NCI-H1930 (cell line): ENCODE measurements at regions not wholly inside any gene's neighbourhood (a gene's known extent, or its start where the extent isn't known, plus 50 kb on each side); places are given as distances from the start of the nearest gene placed in this dataset.
A peak's percentile ranks its signal among the peaks of the same experiment; 100 is the strongest.
"Not testable (repeated sequence)": the region's sequence is repeated elsewhere in the genome, so short reads cannot be mapped to it uniquely, and the experiment has no call there.

Experiments used
- DNase-seq, 2 experiments: peaks; one replicate each; lab custom pipeline; 2025; lab: John Stamatoyannopoulos, UW

DNA sequence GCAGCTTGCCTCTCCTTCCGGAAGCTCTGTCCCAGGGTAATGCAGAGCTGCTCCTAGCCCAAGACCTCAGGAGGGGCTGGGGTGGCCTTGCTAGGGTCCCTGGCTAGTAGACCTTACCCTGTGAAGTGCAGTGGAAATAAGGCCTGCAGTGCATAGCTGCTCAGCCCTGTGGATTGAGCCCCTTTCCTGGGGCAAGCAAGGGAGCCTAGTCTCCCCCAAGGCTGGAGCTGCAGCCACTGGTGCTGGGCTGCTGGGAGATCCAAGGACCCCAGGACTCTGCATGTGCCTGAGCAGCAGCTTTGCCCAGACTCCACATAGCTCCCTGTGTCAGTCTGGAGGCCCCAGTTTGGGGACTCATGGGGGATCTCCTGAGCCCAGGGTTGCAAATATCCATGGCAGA, 57.9 kb downstream of the FANCF start:
- DNase-seq = no peak

DNA sequence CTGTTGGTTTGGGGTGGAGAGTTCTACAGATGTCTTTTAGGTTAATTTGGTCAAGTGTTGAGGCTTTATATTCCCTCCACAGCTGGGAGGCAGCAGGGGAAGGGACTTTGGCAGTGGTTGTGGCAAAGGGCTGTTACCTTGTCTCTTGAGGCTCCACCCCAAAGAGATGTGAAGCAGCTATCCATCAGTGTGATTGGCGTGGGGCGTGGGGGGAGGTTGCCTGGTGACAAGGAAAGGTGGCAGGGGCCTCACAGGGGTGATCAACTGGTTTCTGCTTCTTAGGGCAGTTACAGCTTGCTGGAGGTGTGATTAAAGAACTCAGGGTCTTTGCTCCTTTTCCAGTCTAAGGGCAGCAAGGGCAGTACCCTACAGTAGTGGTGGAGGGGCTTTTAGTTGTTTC, 59.3 kb downstream of the FANCF start:
- DNase-seq = no peak

DNA sequence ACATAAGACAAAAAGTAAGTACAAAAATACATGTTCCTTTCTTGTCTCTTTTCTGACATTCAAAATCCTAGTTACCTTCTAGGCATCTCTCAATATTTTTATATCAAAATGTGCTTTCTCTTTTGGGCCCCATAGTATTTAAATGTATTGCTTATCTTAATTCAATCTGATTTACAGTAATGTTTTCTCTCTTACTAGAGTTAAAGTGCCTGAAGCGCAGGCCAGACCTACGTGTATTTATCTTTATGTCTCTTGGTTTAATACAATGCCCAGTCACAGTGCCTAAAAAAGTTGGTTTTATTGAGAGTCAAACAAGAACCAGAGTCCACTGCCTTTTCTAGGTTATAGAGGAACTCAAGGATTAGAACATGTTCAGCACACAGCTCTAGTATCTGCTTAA, 64.3 kb downstream of the FANCF start:
- no peak for DNase-seq

DNA sequence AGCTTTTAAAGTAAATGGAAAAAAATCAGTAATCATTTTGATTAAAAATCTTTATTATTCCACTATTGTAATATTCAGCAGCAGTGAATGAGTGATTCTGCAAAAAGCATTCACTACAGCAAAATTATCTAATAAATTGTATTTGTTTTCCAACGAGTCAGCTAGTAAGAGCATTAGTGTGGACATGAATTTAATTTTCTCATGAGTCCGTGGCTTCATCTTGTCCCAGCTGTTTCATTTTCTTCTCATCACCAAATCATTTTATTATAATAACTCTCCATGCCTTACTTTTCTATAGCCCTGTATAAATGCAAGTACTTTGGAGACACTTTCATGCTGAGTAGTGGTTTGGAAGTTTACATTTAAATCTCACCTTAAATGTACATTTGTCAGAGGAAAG, 66.2 kb downstream of the FANCF start:
- DNase-seq = no peak

DNA sequence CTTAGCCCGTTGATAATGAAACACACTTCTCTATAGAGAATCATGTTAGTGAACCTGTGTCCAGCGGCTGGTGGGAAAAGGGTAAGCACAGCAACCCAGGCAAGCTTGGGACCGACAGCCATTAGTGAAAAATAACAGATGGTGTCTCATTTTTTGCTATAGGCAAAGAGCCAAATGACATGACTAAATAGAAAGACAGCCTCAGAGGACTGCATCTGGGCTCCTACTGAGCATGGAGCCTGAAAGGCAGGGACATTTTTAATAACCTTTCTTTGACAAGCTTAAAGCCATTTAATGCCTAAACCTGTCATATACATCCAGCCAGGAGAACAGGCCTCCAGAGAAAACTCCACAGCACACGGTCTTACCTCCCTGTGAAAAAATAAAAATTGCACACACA, 67.0 kb downstream of the FANCF start:
- DNase-seq = no peak

DNA sequence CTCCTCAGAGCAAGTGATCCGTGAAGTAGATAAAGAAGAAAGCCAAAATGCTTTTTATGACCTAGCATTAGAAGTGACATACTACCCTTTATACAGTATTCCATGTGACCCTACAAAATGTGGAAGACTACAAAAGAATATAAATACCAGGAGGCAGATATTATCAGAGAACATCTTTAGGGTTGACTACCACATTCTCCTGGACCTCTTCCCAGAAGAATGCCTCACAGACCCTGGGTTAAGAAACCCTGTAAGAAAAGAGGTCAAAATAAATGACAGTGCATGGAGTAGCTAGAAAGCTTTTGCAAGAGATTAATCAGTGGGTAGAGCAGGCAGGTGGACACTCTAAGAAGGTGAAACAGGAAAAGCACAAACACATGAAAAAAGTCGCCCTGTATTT, 69.2 kb downstream of the FANCF start:
- no peak for DNase-seq

DNA sequence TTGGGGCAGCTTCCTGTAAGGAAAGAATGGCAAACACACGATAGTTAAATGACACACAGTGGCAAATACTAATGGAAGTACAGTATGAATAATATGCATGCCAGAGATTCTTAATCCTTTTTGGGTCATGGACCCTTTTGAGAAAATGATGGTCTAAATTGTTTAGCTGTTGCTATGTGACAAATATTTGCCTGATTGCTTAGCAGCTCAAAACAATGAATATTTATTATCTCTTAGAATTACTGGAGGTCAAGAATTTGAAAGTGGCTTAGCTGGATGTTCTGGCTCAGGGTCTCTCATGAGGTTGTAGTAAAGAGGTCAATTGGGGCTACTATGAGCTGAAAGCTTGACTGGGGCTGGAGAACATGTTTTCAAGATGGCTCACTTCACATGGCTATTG, 69.7 kb downstream of the FANCF start:
- no peak for DNase-seq

DNA sequence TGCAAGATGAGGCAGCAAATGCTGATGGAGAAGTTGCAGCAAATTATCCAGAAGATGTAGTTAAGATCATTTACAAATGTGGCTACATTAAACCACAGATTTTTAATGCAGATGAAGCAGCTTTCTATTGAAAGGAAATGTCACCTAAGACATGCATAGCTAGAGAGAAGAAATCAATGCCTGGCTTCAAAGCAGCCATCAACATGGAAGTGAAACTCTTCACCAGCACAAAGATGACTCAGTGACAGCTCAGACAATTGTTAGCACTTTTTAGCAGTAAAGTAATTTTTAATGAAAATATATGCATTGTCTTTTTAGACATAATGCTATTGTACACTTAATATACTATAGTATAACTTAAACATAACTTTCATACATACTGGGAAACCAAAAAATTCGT, 71.4 kb downstream of the FANCF start:
- DNase-seq = no peak

DNA sequence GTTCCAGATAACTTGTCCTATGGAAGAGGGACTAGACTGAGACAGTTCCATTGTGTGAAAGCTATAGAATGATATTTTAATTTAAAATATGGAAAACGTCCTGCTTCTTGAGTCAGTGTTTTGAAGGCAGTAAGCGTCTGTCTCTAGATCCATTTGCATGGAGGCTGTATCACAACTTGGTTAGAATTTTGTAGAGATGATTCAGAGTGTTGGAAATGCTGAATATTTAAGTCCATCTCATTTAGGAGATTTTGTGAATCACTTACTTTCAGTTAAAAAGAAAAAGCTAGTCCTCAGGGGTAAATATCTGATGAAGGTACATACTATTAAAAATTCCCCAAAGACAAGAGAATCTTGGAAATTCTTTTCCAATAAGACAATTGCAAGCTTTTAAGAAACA, 72.7 kb downstream of the FANCF start:
- no peak for DNase-seq

DNA sequence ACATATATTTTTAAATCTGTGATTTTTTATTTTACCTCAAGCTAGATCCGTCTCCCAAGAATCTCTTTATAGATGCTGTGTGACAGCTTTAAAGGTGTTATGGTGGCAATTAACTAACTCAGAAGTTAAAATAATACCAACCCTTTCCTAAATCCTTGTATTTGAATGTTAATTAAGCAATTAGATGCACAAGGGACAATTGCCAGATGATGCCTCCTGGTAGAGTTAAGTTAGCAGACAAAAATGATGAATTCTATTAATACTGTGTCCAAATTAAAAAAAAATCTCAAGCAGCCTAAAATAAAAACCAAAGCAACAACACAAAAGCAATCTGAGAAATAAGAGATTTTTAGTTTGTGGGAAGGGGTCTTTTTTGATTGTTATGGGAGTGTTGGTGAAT, 78.9 kb downstream of the FANCF start:
- DNase-seq = no peak

DNA sequence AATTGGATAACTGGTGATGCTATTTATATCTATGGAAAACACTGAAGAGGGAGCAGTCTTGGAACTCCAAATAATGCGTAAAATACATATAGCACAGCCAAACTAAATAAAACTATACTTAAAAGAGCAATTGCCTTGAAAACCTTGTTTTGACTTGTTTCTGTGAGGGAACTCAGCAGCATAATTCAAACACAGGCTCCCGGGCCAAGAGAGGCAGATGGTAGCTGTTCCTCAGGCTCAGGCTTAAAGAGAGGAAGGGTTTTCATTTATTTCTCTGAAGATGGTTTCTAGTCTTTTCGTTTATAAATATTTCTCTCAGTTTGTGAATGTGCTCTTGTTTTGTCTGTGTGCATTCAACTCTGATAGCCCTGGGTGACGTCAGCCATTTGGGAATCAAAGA, 82.4 kb downstream of the FANCF start:
- no peak for DNase-seq

DNA sequence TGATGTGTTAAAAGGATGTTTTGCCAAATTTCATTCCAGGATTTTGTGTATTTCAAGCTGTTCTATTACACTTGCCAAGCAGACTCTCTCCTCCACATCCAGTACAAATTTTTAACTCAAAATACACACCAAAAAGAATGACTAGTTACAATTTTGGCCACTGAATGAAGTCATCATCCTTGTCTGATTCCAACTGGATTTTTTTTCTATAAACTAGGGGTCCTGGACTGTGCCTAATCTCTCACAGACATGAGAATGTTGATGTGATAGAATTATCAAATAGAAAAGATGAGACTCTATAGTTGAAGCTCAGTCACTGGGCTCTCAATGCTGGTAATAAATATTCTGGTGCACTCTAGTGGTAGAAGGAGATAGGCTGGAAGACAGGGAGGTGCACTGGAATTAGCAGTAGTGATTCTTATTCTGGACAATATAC, 85.8 kb downstream of the FANCF start:
- peak in 1 of 2 experiments; percentile 27 for DNase-seq

DNA sequence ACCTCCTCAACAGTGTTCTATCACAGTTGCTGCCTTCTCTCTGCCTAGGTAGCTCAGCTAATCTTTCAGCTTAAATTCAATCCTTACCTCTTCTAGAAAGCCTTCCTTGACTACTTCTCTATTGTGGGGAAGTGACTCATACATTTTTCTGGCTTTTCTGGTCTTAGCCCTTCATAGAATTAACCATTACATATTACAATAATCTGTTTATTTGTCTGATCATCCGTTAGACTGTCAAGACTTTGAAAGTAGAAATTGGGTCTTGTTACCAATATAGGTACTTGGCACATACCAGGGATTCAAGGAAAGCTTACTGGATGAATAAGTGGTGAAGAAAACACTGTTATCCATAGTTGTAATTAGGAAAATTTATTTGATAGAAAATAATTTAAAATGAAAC, 89.6 kb downstream of the FANCF start:
- no peak for DNase-seq

DNA sequence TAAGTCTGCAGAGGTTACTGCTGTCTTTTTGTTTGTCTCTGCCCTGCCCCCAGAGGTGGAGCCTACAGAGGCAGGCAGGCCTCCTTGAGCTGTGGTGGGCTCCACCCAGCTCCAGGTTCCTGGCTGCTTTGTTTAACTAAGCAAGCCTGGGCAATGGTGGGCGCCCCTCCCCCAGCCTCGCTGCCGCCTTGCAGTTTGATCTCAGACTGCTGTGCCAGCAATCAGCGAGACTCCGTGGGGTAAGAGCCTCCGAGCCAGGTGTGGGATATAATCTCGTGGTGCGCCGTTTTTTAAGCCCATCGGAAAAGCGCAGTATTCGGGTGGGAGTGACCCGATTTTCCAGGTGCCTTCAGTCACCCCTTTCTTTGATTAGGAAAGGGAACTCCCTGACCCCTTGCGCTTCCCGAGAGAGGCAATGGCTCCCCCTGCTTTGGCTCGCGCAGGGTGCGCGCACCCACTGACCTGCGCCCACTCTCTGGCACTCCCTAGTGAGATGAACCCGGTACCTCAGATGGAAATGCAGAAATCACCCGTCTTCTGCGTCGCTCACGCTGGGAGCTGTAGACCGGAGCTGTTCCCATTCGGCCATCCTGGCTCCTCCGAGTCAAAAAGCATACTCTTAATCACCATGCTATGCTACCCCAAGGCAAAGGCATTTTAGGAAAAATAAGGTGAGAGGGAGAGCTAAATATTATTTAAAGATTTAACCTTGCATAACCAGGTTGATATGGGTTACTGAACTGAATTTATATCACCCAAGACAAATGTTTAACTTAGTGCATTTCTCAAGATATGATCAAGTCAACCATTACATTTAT, 96.8 kb downstream of the FANCF start:
- not testable (repeated sequence) for DNase-seq

DNA sequence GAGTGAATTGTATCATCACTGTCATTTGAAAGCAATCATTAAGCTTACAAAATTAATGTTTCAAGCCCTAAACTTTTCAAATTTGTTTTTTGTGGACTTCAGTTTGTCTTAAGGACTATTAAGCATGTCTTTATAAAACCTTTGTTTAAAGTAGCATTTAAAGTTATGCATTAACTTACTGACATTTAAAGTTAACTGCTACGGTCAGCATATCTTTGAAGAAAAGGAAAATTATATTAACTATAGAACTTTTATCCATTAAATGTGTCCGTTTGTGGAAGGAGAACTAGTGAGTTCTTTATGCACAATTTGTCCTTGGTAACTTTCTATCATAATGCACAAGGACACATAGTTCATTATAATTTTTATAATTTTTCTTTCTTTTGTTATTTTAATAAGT, 103.4 kb downstream of the FANCF start:
- no peak for DNase-seq

DNA sequence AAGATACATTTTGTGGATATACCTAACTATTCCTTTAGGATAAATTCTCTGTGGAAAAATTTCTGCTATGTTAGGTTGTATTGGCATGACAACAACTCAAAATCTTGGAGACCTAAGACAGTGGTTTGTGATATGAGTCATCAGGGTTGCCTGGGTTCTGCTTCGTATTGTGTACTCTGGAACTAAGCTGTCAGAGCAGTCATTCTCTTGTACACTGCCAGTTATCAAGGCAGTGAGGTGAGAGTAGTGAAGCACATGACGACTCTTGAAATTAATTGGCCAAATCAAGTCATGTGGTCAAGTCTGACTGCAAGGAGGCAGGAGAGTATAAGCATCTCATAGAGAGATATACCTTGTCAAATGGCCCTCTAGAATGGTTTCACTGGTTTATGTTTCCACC, 104.4 kb downstream of the FANCF start:
- no peak for DNase-seq

DNA sequence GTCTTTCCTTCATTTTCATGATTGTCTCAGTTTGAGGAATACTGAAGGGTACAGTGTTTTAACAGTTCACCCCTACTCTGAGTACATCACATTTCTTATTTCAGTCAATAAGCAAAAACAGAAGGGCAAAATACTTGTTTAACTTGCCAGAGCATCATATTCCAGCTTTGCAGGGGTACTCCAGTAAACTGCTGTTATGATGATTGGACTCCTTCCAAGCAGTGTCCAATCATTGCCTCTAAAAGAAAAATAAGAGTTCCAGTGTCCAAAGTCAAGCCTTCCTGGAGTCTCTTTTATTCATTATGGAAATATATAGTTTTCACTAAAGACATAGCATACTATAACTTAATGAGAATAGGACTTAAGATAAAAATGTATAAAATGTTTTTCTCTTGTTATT, 105.1 kb downstream of the FANCF start:
- no peak for DNase-seq

DNA sequence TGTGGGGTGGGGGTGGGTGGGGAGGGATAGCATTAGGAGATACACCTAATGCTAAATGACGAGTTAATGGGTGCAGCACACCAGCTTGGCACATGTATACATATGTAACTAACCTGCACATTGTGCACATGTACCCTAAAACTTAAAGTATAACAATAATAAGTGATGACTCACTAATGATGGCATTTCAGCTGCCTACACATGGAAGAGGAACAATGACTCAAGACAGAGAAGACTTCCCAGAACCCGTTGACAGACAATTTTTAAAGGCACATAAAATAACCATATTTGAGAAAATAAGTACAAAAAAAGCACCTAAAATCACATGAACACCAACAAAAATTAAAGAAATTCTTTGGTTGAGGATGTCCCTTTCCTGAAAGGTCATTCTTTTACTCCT, 107.3 kb downstream of the FANCF start:
- DNase-seq = not testable (repeated sequence)

DNA sequence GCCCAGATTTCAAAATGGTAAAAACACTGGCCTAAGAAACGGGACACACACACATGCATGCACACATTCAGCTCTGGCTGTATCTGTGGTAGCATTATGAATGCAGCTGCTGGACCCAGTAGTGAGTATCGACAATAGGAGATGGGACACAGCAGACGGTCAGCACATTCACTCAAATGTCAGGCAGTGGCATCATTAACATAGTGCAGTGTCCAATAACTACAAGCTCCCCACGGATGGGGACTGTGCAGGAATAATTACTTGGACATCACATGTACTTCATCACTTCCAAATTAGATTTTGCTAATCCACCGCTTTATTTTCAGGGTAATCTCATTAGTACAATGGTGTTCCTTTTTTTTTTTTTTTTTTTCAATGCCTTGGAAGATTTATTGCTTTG, 109.5 kb downstream of the FANCF start:
- no peak for DNase-seq

DNA sequence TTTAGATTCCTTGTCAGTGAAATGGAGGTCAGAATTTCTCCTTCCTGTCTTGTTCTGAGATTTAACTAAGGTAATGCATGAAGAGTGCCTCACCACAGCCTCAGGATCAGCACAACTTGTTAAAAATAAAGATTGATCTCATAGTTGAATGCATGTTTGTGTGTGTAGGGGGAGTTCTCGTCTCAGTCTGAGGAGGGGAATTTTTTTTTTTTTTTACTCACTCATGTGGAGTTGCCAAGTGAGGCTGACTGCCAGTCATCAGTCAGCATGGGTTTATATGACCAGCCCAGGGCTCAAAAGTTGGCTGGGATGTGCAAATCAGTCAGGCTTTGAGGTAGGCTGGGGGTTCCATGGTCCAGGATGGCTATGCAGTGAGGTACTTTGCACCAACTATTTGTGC, 113.2 kb downstream of the FANCF start:
- DNase-seq = no peak

DNA sequence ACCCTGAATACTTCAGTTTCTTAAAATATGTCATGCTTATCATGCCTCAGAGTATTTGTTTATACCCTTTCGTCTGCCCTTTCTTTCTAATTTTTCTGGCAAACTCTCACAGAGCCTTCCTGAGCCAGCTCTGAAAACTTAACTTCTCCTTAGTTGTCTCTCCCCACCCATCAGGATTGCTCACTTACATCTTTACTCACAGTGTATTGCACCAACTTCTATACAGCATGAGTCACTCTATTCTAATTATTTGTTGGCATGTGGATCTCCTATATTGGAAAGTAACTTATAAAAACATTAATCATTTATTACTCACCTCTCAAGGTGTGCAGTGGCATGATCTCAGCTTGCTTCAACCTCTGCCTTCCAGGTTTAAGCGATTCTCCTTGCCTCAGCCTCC, 114.9 kb downstream of the FANCF start:
- DNase-seq = no peak

DNA sequence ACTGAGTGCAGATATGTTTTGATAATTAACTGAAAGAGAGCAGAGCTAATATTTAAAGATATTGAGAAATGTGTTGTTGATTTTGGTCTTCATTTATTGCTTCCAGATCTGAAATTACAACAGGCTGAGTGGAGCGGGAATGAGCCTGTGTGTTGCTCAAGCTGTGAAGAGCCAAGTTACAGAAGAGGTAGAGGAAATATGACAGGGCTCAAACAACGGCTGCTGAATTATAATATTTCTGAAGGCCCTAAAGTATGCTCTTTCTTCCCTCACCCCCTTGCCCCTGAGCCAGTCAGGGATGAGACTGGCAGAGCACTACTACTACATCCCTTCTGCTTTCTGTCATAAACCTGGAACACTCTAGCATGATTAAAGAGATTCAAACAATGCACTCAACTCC, 115.6 kb downstream of the FANCF start:
- no peak for DNase-seq

DNA sequence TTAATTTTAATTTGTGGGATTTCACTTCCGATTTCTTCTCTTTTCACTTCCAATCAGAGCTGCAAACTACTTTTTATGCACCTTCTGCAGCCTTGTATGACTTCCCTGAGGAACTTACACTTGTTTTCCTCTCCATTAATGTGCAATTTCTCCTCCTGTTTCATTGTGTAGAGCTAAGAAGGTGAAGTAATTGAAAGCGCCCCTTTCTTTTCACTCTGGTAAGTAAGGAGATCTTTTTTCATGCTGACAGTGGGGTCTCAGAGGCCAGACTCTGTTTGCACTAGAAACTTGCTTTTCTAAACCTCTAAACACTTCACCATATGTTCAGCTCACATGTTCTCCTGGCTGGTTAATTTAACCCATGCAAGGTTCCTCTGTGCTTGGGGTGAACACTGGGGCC, 117.0 kb downstream of the FANCF start:
- DNase-seq = no peak

DNA sequence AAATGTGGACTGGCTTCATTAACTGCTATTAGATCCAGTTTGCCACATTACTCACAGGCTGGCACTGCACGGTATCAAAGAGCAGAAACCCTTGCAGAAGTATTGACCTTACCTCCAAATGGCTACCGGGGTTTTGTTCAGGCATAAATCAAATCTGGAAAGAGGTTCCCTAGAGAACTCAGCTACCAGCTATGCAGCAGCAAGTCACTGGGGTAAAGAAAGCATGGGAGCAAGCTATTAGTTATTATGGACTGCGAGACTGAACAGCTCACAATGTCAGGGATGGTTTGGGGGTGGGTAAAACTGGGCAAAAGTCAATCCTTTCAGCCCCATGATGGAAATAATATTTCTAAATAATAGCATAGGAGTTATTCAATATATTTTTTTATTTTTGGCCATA, 128.1 kb downstream of the FANCF start:
- no peak for DNase-seq
